OCI-LY1 (cell line): ENCODE measurements at regions not wholly inside any gene's neighbourhood (a gene's known extent, or its start where the extent isn't known, plus 50 kb on each side); places are given as distances from the start of the nearest gene placed in this dataset.
"Not testable (repeated sequence)": the region's sequence is repeated elsewhere in the genome, so short reads cannot be mapped to it uniquely, and the experiment has no call there.

Source experiments
- CTCF ChIP-seq: fragments of 200-600 bp; sonication (generic), shearing (Covaris generic); IDR thresholded peaks from 2 replicates; pipeline ENCODE4 v1.5.1; 2017; ENCODE audit warnings: mild to moderate bottlenecking, antibody characterized with exemption, low read length, moderate library complexity, mixed read lengths
- EZH2 ChIP-seq: fragments of 200-600 bp; sonication (generic), shearing (Covaris generic); IDR thresholded peaks from 2 replicates; pipeline ENCODE4 v1.8.0; 2017; ENCODE audit warnings: borderline replicate concordance, mixed run types, mild to moderate bottlenecking, antibody characterized with exemption, low read length, moderate library complexity, mixed read lengths

DNA sequence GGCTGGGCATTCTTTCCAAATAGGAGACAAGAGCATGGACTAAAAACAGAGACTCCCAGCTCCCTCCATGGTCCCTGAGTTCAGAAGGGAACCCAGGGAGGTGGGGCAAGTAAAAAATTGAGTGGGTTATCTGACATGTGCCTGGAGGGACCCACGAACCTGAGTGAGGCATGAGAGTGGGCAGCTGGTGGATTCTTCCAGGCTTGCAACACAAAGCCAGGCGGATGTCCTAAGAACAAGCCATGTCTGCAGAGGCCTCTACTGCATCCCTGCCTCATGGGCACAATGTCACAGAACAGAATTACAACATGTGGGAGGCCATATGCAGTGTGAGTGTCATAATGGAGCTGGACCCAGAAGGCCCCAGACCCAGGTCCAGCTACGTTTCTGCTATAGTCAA lies 3949.4 kb upstream of the OR11H1 start:
- not testable (repeated sequence) for TF ChIP-seq CTCF, EZH2
